HS-5 (cell line): ENCODE measurements at regions not wholly inside any gene's neighbourhood (a gene's known extent, or its start where the extent isn't known, plus 50 kb on each side); places are given as distances from the start of the nearest gene placed in this dataset.
A peak's percentile ranks its signal among the peaks of the same experiment; 100 is the strongest.
"Not testable (repeated sequence)": the region's sequence is repeated elsewhere in the genome, so short reads cannot be mapped to it uniquely, and the experiment has no call there.

Experiments used
- DNase-seq: peaks from one replicate; pipeline ENCODE4 v3.0.0-alpha.2; 2012; ENCODE audit warnings: low read depth

DNA sequence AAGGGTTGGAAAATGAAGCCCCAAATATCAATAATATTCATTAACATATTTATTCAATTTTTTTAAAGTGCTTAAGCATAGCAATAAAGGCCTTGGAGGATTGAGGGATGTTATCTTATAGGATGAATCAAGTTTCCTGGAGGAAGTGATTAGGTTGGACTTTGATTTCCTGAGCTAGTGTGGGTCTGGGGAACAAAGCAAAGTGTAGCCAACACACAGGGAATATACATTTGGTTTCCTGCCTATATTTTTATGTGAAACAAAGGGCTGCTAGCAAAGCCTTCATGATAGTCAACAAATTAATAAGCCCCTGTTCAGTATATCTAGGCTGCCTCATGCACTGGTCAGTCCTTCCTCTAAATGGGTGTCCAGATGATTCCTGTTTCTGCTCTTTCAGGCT lies 261.1 kb upstream of the IL12A start:
- DNase-seq = no peak

DNA sequence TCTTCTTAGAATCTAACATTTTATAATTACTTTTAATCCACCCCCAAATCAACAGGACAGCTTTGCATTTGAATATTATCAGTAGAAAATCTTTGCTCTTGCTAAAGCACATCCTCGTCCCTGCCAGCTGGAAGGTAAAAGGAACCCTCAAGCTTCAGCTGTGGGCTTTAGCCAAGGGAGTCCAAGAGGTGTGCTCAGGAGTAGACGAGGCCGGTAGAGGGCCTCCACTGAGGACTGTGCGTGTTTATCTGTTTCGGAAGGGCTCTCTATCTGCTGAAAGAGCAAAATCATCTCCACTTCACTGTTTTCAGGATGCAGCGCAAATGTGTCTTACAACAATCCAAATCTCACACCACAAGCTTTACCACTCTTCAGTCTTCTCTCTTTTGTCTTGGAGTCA lies 257.4 kb upstream of the IL12A start:
- DNase-seq = no peak

GRCh38 chr3:159732172-159733111 lies 256.2 kb upstream of the IL12A start:
- peak; percentile 14 for DNase-seq

GRCh38 chr3:159733194-159733860 lies 255.3 kb upstream of the IL12A start:
- DNase-seq = peak; percentile 72

GRCh38 chr3:159734681-159735080 lies 254.0 kb upstream of the IL12A start:
- no peak for DNase-seq

DNA sequence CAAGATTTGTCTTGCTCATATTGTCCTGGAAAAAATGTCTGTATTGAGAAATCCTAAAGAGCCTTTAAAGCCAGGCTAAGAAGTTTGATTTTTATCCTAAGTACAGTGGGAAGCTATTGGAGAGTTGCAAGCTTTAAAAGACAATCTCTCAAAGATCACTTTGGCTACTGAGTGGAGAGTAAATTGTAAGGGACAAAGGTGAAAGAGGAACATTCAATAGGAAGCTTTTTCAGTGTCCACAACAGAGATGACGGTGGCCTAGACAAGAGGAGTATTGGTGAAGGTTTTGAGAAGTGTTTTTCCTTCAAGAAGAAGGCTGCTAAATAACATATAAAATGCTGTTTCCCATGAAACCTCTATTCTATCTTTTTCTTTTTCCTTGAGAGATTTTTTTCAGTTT lies 249.5 kb upstream of the IL12A start:
- no peak for DNase-seq

- DNase-seq = no peak
Measured at GRCh38 chr3:159739969-159740368, 248.7 kb upstream of the IL12A start.

- no peak for DNase-seq
Measured at GRCh38 chr3:159741281-159741680, 247.4 kb upstream of the IL12A start.

DNA sequence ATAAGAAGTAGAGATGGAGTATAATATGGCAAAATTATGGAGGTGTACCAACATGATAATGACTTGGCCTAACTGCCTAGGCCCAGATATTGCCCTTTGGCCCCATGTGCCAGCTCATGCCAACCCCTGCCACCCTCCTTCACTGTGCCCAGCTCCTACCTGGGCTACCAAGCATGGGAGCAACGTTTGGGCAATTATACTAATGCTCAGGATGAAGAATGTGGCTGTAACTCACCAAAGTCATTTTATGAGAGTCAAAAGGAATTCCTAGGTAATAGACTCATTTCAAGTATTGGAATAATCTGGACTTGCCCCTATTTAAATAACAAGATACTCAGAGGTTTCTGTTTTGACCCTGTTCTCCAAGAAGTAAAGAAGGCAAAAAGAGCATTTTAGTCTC lies 240.2 kb upstream of the IL12A start:
- DNase-seq = no peak

DNA sequence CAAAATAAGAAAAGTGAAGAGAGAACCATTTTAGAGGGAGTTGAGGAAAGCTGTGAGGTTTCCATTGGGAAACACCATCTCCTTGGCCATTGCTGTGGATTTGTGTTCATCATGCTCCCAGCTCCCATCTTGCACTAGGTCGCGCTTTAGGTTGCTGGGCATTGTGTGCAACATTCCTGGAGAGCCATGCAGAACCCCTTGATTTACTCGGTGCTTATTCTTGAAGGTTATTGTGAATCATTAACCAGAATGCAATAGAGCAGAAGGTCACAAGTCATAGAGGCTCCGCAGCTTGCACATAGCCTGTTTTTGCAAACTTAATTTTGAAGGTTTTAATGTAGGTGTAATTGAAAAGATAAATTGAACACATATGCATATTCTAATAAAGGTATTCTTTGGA lies 239.2 kb upstream of the IL12A start:
- no peak for DNase-seq

- DNase-seq = no peak
Measured at GRCh38 chr3:159751146-159751545, 237.5 kb upstream of the IL12A start.

GRCh38 chr3:159751752-159752151 lies 236.9 kb upstream of the IL12A start:
- no peak for DNase-seq

DNA sequence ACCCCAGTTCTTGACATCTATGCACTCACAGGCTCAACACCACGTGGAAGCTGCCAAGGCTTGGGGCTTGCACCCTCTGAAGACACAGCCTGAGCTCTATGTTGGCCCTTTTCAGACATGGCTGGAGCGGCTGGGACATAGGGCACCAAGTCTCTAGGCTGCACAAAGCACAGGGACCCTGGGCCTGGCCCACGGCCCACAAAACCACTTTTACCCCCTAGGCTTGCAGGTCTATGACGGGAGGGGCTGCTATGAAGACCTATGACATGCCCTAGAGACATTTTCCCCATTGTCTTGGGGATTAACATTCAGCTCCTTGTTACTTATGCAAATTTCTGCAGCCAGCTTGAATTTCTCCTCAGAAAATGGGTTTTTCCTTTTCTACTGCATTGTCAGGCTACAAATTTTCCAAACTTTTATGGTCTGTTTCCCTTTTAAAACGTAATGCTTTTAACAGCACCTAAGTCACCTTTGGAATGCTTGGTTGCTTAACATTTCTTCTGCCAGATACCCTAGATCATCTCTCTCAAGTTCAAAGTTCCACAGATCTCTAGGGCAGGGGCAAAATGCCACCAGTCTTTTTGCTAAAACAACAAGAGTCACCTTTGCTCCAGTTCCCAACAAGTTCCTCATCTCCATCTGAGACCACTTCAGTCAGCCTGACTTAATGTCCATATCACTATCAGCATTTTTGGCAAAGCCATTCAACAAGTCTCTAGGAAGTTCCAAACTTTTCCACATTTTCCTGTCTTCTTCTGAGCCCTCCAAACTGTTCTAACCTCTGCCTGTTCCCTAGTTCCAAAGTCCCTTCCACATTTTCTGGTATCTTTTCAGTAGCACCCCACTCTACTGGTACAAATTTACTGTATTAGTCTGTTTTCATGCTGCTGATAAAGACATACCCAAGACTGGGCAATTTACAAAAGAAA lies 232.1 kb upstream of the IL12A start:
- DNase-seq = not testable (repeated sequence)

DNA sequence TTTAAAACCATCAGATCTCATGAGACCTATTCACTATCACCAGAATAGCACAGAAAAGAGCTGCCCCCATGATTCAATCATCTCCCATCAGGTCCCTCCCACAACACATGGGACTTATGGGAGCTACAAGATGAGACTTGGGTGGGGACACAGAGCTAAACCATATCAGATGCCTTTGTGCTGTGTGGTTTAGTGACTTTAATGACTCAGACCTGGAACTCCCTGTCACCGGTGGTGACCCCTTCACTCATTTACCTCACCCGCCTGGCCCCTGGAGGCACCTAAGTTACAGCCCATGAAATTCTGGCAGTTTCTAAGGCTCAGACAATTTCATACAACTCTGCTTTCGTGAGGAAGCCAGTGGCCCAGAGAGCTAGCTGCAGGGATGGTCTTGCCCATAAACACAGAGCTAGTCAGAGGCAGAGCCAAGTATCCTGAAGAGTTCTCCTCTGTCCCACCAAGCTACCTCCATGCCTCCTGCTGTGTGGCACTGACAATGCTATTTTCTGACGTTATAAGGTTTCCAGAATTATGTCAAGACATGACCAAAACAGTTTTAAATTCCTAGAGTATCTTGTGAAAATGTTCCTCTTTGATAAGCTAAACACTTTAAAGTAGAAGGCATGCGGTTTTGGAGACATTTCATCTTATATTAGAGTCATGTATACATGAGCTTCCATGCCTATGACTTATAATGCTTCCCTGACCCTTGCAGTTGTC lies 231.1 kb upstream of the IL12A start:
- DNase-seq = no peak

- no peak for DNase-seq
Measured at GRCh38 chr3:159760046-159760445, 228.6 kb upstream of the IL12A start.

DNA sequence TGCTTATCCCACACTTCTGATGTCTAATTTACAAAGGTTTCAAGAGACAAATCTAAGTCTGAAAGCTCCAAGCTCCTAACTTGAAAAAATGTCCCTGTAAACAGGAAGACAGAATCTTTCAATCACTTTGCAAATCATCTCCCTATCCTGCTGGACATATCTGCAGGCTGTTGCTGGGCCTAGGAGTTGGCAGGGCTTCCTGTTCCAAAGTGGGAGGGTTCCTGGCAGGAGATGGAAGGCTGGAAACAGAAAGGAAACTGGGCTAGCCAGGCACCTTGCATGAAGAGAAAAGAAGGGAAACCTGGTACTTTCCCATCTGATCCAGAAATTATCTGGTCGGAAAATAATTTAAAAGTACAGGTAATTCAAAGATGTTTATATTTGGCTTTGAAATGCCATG lies 227.3 kb upstream of the IL12A start:
- no peak for DNase-seq

- no peak for DNase-seq
Measured at GRCh38 chr3:159761848-159762635, 226.6 kb upstream of the IL12A start.

GRCh38 chr3:159763011-159763601 lies 225.5 kb upstream of the IL12A start:
- DNase-seq = no peak

DNA sequence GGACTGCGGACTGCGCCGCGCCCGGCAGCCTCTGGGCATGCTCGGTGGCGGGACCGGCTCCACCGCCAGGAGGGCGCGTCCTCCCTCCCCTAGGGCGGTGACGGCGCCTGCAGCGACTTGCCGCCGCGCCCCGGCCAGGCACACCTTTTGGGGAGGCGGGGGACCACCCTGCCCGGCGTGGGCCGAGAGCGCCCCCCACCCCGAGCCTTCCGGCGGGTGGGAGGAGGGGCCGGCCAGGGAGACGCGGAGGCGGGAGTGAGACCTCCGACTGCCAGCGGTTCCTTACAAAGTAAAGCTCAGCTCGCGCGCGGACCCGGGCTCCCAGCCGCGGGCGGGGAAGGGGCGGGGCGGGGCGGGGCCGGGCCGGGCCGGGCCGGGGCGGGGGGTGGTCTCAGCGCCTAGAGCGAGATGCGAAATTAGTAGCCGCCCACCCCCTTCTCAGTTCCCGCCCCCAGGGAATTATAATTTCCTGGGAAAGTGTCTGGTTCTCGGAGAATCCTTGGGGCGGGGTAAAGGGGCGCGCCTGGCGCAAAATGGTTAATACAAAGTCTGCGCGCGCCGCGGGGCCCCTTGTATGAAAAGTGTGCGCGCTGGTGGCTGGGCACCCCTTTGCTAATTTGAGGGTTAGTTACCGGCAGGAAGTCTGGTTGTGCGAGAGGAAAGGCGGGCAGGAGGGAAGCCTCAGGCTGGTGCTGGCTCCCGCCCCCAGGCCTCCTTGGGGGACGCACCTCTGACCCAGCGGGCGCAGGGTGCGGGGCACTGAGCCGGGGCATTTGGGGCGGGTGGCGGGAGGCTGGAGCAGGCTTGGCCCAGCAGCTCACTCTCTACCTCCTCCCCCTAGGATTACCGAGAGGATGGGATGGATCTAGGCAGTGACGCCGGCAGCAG lies 224.8 kb upstream of the IL12A start:
- peak; percentile 72 for DNase-seq
